Kidney (tissue), 13 donors: ENCODE measurements at regions not wholly inside any gene's neighbourhood (a gene's known extent, or its start where the extent isn't known, plus 50 kb on each side); places are given as distances from the start of the nearest gene placed in this dataset.

Experiments used
- DNase-seq, 5 donors: peaks; one replicate each; pipeline ENCODE4 v3.0.0-alpha.2; 2013 to 2020
- FAIRE-seq: peaks from 2 replicates; lab custom pipeline; 2012; peaks lifted over from hg19 to GRCh38; lab: Jason Lieb, UNC
- H3K27ac ChIP-seq, 2 donors: one replicate each; pipeline ENCODE4 v1.7.0; 2013; ENCODE audit warnings: low read depth in 2 of 2, low read length in 2 of 2, inconsistent platforms in 1 of 2
- H3K27me3 ChIP-seq: one replicate; pipeline ENCODE4 v1.7.1; 2013; ENCODE audit warnings: low read length, inconsistent platforms; ENCODE audit not compliant: control insufficient read depth, insufficient read depth
- H3K36me3 ChIP-seq, 3 donors: one replicate each; pipeline versions ENCODE4 v1.7.0 to v1.7.1; 2013; ENCODE audit warnings: low read length in 3 of 3, control low read depth in 1 of 3, inconsistent platforms in 1 of 3; ENCODE audit not compliant: insufficient read depth in 3 of 3, control insufficient read depth in 2 of 3
- H3K4me1 ChIP-seq, 3 donors: one replicate each; pipeline versions ENCODE4 v1.7.0 to v1.7.1; 2013; ENCODE audit warnings: low read length in 3 of 3, inconsistent platforms in 1 of 3, low read depth in 1 of 3; ENCODE audit not compliant: control insufficient read depth in 2 of 3, insufficient read depth in 2 of 3
- H3K4me3 ChIP-seq, 3 donors: one replicate each; pipeline versions ENCODE4 v1.7.0 to v1.8.1; 2013; ENCODE audit warnings: low read length in 3 of 3, control low read depth in 1 of 3, inconsistent platforms in 1 of 3
- H3K9ac ChIP-seq, 3 donors: one replicate each; pipeline versions ENCODE4 v1.7.0 to v1.7.1; 2013; ENCODE audit warnings: low read length in 3 of 3, control low read depth in 1 of 3, inconsistent platforms in 1 of 3
- H3K9me3 ChIP-seq, 3 donors: one replicate each; pipeline versions ENCODE4 v1.7.0 to v1.7.1; 2013; ENCODE audit warnings: low read length in 3 of 3, control low read depth in 1 of 3, inconsistent platforms in 1 of 3; ENCODE audit not compliant: control insufficient read depth in 2 of 3, insufficient read depth in 1 of 3
- CTCF ChIP-seq: IDR thresholded peaks from 3 replicates; pipeline ENCODE4 v1.5.1; 2012; ENCODE audit warnings: mild to moderate bottlenecking, moderate library complexity, borderline replicate concordance; ENCODE audit not compliant: insufficient read depth; ENCODE audit errors: extremely low read depth
- intact Hi-C: fragments of 100-400 bp; cut with DNase I; formaldehyde crosslinking; loops from one replicate; pipeline ENCODE4 v1.11.1; 2022
- donor health status: control.
- donor health status: control.
- donor health status: control.
- donor health status: control.
- donor health status: control.
- donor health status: DM: yes; HTN: yes; CAD: no.
- donor health status: Normal renal cell carcinoma (clear cell type).

- intact Hi-C loops = no loop called here
- TF ChIP-seq CTCF = no peak
- no peak overlapping the region for H3K4me3 ChIP-seq
- FAIRE-seq (no peak), DNase-seq (no peak)
- H3K9ac ChIP-seq = no peak overlapping the region
- H3K36me3 ChIP-seq = no peaks in the 10 kb centered on the region
- H3K27ac ChIP-seq = no peak overlapping the region
- H3K4me1 ChIP-seq = no peaks in the 10 kb centered on the region
- no peaks in the 10 kb centered on the region for H3K9me3 ChIP-seq
- no peaks in the 10 kb centered on the region for H3K27me3 ChIP-seq
These were observed 614.4 kb downstream of the CDH11 start for GRCh38 chr16:64507240-64508024.

GRCh38 chr16:64499211-64499610, 622.7 kb downstream of the CDH11 start:
- H3K4me1 ChIP-seq = no peaks in the 10 kb centered on the region
- intact Hi-C loops = no loop called here
- no peak overlapping the region for H3K27ac ChIP-seq
- no peak overlapping the region for H3K9ac ChIP-seq
- no peak overlapping the region for H3K4me3 ChIP-seq
- H3K9me3 ChIP-seq = no peaks in the 10 kb centered on the region
- no peaks in the 10 kb centered on the region for H3K27me3 ChIP-seq
- DNase-seq (no peak), FAIRE-seq (no peak)
- TF ChIP-seq CTCF = no peak
- H3K36me3 ChIP-seq = no peaks in the 10 kb centered on the region

GRCh38 chr16:64498363-64498762, 623.5 kb downstream of the CDH11 start:
- Histone ChIP-seq H3K4me3 (no peak overlapping the region), H3K4me1 (no peaks in the 10 kb centered on the region), H3K9ac (no peak overlapping the region), H3K36me3 (no peaks in the 10 kb centered on the region), H3K9me3 (no peaks in the 10 kb centered on the region), H3K27ac (no peak overlapping the region), H3K27me3 (no peaks in the 10 kb centered on the region)
- DNase-seq (no peak), FAIRE-seq (no peak)
- no peak for TF ChIP-seq CTCF
- intact Hi-C loops = no loop called here
